HepG2 (cell line): ENCODE measurements at regions not wholly inside any gene's neighbourhood (a gene's known extent, or its start where the extent isn't known, plus 50 kb on each side); places are given as distances from the start of the nearest gene placed in this dataset.
A peak's percentile ranks its signal among the peaks of the same experiment; 100 is the strongest.

Experiments
- ATF1 ChIP-seq: IDR thresholded peaks from 2 replicates; pipeline ENCODE4 v1.6.1; 2016; ENCODE audit warnings: mild to moderate bottlenecking, control low read depth
- CHCHD3 ChIP-seq: sonication (generic); formaldehyde crosslinking; IDR thresholded peaks from 2 replicates; pipeline ENCODE4 v1.8.0; 2022; ENCODE audit warnings: mild to moderate bottlenecking, missing genetic modification reagents, moderate library complexity
- CREM ChIP-seq, 2 experiments: sonication (generic) in 1 of 2; formaldehyde crosslinking in 1 of 2; IDR thresholded peaks; 2 replicates each; pipeline versions ENCODE4 v1.4.0 to v1.6.1; 2016 to 2020; ENCODE audit warnings: antibody characterized with exemption in 1 of 2, mild to moderate bottlenecking in 1 of 2, missing genetic modification reagents in 1 of 2
- HOXD1 ChIP-seq: sonication (generic); formaldehyde crosslinking; IDR thresholded peaks from 2 replicates; pipeline ENCODE4 v1.5.0; 2020; ENCODE audit warnings: missing genetic modification reagents
- KDM4B ChIP-seq: sonication (generic); formaldehyde crosslinking; IDR thresholded peaks from 2 replicates; pipeline ENCODE4 v1.4.0; 2020; ENCODE audit warnings: missing genetic modification reagents
- MIXL1 ChIP-seq: IDR thresholded peaks from 2 replicates; pipeline ENCODE4 v1.6.1; 2016
- PRDM10 ChIP-seq: sonication (generic); formaldehyde crosslinking; IDR thresholded peaks from 2 replicates; pipeline ENCODE4 v1.4.0; 2020; ENCODE audit warnings: low read depth, missing genetic modification reagents
- PTBP1 ChIP-seq: fragments of 200-400 bp; formaldehyde crosslinking; IDR thresholded peaks from 2 replicates; pipeline ENCODE4 v1.6.1; 2018; ENCODE audit warnings: low read length, low read depth; ENCODE audit not compliant: poor library complexity, severe bottlenecking
- SP4 ChIP-seq: sonication (generic); formaldehyde crosslinking; IDR thresholded peaks from 2 replicates; pipeline ENCODE4 v1.8.1; 2023; ENCODE audit warnings: mild to moderate bottlenecking, missing genetic modification reagents
- TAF1 ChIP-seq: sonication (generic); formaldehyde crosslinking; IDR thresholded peaks from 2 replicates; pipeline ENCODE4 v1.4.0; 2020; ENCODE audit warnings: missing genetic modification reagents
- ZBTB3 ChIP-seq: sonication (generic); formaldehyde crosslinking; IDR thresholded peaks from 2 replicates; pipeline ENCODE4 v1.4.0; 2020; ENCODE audit warnings: low read depth, mild to moderate bottlenecking, moderate library complexity, missing genetic modification reagents, borderline replicate concordance
- ZFP90 ChIP-seq: sonication (generic); formaldehyde crosslinking; IDR thresholded peaks from 2 replicates; pipeline ENCODE4 v1.8.0; 2022; ENCODE audit warnings: missing genetic modification reagents, mild to moderate bottlenecking, inconsistent platforms, borderline replicate concordance
- ZFX ChIP-seq: sonication (generic); formaldehyde crosslinking; IDR thresholded peaks from 2 replicates; pipeline ENCODE4 v1.4.0; 2020; ENCODE audit warnings: mild to moderate bottlenecking, low read depth, missing genetic modification reagents, moderate library complexity
- ZKSCAN8 ChIP-seq: IDR thresholded peaks from 2 replicates; pipeline ENCODE4 v1.6.1; 2016; ENCODE audit warnings: borderline replicate concordance, missing genetic modification reagents, missing compliant biosample characterization
- ZNF12 ChIP-seq: sonication (generic); formaldehyde crosslinking; IDR thresholded peaks from 2 replicates; pipeline ENCODE4 v1.5.0; 2020; ENCODE audit warnings: missing genetic modification reagents
- ZNF362 ChIP-seq: sonication (generic); formaldehyde crosslinking; IDR thresholded peaks from 2 replicates; pipeline ENCODE4 v1.4.0; 2020; ENCODE audit warnings: missing genetic modification reagents, mild to moderate bottlenecking, borderline replicate concordance
- ZNF670 ChIP-seq: sonication (generic); formaldehyde crosslinking; IDR thresholded peaks from 2 replicates; pipeline ENCODE4 v1.8.0; 2022; ENCODE audit warnings: mild to moderate bottlenecking, missing genetic modification reagents, borderline replicate concordance
- TF ChIP-seq, protein P1 (sequence below): IDR thresholded peaks from 2 replicates; pipeline ENCODE4 v1.6.1; 2016
- TF ChIP-seq, protein P2 (sequence below): sonication (generic); formaldehyde crosslinking; IDR thresholded peaks from 2 replicates; pipeline ENCODE4 v1.4.0; 2020; ENCODE audit warnings: missing genetic modification reagents
- TF ChIP-seq, protein P3 (sequence below): IDR thresholded peaks from 2 replicates; pipeline ENCODE4 v1.6.1; 2016; ENCODE audit warnings: control low read depth

DNA sequence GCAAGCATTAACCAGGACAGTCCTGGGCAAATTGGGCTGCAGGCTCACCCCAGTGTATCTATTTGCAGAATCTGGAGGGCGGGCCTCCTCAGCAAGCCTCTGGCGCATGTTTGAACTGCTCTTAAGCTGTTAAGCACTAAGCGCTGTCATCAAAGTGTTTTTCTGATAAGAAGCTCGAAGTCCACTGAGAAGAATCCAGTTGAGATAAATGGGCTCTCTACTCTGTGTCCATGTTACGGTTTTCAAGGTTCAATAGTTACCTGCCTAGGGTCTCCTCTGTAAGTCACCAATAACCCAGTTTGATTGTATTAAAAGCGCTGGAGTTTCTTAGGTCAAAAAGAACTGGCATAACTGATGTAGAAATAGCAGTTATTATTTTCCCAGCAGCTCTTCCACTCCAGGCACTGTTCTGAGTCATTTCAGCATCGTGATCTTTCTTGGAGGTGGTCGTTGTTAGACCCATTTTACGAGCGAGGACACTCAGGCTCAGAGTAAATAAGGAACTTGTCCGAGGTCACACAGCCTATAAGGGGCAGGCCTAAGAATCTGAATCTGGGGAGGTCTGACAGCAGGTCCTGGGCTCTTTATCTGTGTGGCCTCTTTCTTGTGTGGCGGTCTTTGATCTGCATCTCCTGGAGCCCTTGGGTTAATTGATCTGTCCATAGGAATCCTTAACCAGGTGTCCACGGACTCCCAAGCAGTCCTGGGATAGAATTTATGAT is 207.4 kb upstream of the ZNF217 start (continued):
- TF ChIP-seq, protein P1, sequence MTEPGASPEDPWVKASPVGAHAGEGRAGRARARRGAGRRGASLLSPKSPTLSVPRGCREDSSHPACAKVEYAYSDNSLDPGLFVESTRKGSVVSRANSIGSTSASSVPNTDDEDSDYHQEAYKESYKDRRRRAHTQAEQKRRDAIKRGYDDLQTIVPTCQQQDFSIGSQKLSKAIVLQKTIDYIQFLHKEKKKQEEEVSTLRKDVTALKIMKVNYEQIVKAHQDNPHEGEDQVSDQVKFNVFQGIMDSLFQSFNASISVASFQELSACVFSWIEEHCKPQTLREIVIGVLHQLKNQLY (CRISPR knock-in tag), result peak; percentile 98
- peak; percentile 95 for TF ChIP-seq ZBTB3
- peak; percentile 85; the same call in 1 of the 2 replicates for TF ChIP-seq MIXL1 (CRISPR knock-in tag)
- TF ChIP-seq ZNF362 (CRISPR knock-in tag), result peak; percentile 85
- TF ChIP-seq, protein P2, sequence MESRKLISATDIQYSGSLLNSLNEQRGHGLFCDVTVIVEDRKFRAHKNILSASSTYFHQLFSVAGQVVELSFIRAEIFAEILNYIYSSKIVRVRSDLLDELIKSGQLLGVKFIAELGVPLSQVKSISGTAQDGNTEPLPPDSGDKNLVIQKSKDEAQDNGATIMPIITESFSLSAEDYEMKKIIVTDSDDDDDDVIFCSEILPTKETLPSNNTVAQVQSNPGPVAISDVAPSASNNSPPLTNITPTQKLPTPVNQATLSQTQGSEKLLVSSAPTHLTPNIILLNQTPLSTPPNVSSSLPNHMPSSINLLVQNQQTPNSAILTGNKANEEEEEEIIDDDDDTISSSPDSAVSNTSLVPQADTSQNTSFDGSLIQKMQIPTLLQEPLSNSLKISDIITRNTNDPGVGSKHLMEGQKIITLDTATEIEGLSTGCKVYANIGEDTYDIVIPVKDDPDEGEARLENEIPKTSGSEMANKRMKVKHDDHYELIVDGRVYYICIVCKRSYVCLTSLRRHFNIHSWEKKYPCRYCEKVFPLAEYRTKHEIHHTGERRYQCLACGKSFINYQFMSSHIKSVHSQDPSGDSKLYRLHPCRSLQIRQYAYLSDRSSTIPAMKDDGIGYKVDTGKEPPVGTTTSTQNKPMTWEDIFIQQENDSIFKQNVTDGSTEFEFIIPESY (CRISPR knock-in tag), result peak; percentile 64; the same call in 1 of the 2 replicates
- peak; percentile 96 for TF ChIP-seq CREM (IDR thresholded peaks at IDR 0.05)
- TF ChIP-seq CREM (CRISPR knock-in tag; IDR thresholded peaks at IDR 0.05), result no peak
- TF ChIP-seq ZKSCAN8 (CRISPR knock-in tag), result peak; percentile 93
- peak; percentile 79 for TF ChIP-seq ATF1 (CRISPR knock-in tag)
- peak; percentile 72; the same call in 1 of the 2 replicates for TF ChIP-seq KDM4B (CRISPR knock-in tag)
- peak; percentile 56; the same call in 1 of the 2 replicates for TF ChIP-seq HOXD1
- no peak; the same call in 1 of the 2 replicates for TF ChIP-seq ZFX (CRISPR knock-in tag)
- 0 out of 2 replicates have a peak, but pooled peaks have one; percentile 15 for TF ChIP-seq PRDM10 (CRISPR knock-in tag)
- peak; percentile 27; the same call in 1 of the 2 replicates for TF ChIP-seq TAF1 (CRISPR knock-in tag)
- TF ChIP-seq ZNF670 (CRISPR knock-in tag), result no peak
- peak; percentile 80 for TF ChIP-seq ZNF12 (CRISPR knock-in tag)
- TF ChIP-seq CHCHD3 (CRISPR knock-in tag), result no peak
- TF ChIP-seq, protein P3, sequence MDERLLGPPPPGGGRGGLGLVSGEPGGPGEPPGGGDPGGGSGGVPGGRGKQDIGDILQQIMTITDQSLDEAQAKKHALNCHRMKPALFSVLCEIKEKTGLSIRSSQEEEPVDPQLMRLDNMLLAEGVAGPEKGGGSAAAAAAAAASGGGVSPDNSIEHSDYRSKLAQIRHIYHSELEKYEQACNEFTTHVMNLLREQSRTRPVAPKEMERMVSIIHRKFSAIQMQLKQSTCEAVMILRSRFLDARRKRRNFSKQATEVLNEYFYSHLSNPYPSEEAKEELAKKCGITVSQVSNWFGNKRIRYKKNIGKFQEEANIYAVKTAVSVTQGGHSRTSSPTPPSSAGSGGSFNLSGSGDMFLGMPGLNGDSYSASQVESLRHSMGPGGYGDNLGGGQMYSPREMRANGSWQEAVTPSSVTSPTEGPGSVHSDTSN (CRISPR knock-in tag), result 0 out of 2 replicates have a peak, but pooled peaks have one; percentile 45
- TF ChIP-seq SP4 (CRISPR knock-in tag), result peak; percentile 25; the same call in 1 of the 2 replicates
- 0 out of 2 replicates have a peak, but pooled peaks have one; percentile 13 for TF ChIP-seq ZFP90 (CRISPR knock-in tag)
- TF ChIP-seq PTBP1, result no peak
